SK-N-SH (cell line): ENCODE measurements at regions not wholly inside any gene's neighbourhood (a gene's known extent, or its start where the extent isn't known, plus 50 kb on each side); places are given as distances from the start of the nearest gene placed in this dataset.

Source experiments
- CTCF ChIA-PET: fragments of 300-600, 350-600 bp; formaldehyde crosslinking; extraction: SDS; loops from one replicate; lab custom pipeline; 2021; lab: Yijun Ruan, JAX
- POLR2A ChIA-PET: fragments of 350-600 bp; sonication (Branson Sonifier 250); formaldehyde crosslinking; extraction: SDS; loops from one replicate; lab custom pipeline; 2020; ENCODE audit warnings: antibody characterized with exemption, inconsistent platforms; lab: Yijun Ruan, JAX
- DNase-seq: peaks from one replicate; pipeline ENCODE4 v3.0.0; 2012
- H2AFZ ChIP-seq: fragments of 200-600 bp; sonication (generic); 2 replicates; pipeline ENCODE4 v1.8.1; 2016; ENCODE audit warnings: antibody characterized with exemption, mild to moderate bottlenecking, low read depth
- H3F3A ChIP-seq: fragments of 200-600 bp; sonication (generic); replicated peaks from 2 replicates; pipeline ENCODE3; 2016; ENCODE audit warnings: antibody characterized with exemption, mild to moderate bottlenecking; ENCODE audit not compliant: insufficient read depth
- H3K27ac ChIP-seq, 2 experiments: fragments of 200-500 bp in 1 of 2; fragments of 200-600 bp in 1 of 2; sonication (Bioruptor generic) in 1 of 2; sonication (generic), shearing (Covaris generic) in 1 of 2; 2 replicates each; pipeline versions ENCODE4 v1.5.1 to v1.6.1; 2014 to 2016; ENCODE audit warnings: low read depth in 2 of 2, inconsistent platforms in 1 of 2, low read length in 1 of 2, mild to moderate bottlenecking in 1 of 2, mixed read lengths in 1 of 2
- H3K27me3 ChIP-seq: fragments of 200-600 bp; sonication (generic), shearing (Covaris generic); 2 replicates; pipeline ENCODE4 v1.6.1; 2016; ENCODE audit warnings: mixed run types; ENCODE audit not compliant: insufficient read depth
- H3K36me3 ChIP-seq, 2 experiments: fragments of 200-500 bp in 1 of 2; fragments of 200-600 bp in 1 of 2; sonication (Bioruptor generic) in 1 of 2; sonication (generic) in 1 of 2; replicated peaks in 1 of 2; 2 replicates each; pipeline versions ENCODE3 to v1.5.1; 2014 to 2016; ENCODE audit warnings: low read length in 1 of 2, mild to moderate bottlenecking in 1 of 2; ENCODE audit not compliant: insufficient read depth in 2 of 2, control insufficient read depth in 1 of 2
- H3K4me1 ChIP-seq, 2 experiments: fragments of 200-500 bp in 1 of 2; fragments of 200-600 bp in 1 of 2; sonication (Bioruptor generic) in 1 of 2; sonication (generic), shearing (Covaris generic) in 1 of 2; 2 replicates each; pipeline versions ENCODE4 v1.5.1 to v1.6.1; 2014 to 2016; ENCODE audit warnings: low read depth in 1 of 2, low read length in 1 of 2, mixed run types in 1 of 2; ENCODE audit not compliant: insufficient read depth in 2 of 2, control insufficient read depth in 1 of 2
- H3K4me2 ChIP-seq: fragments of 200-600 bp; sonication (generic), shearing (Covaris generic); 2 replicates; pipeline ENCODE4 v1.6.1; 2017; ENCODE audit warnings: mixed run types
- H3K4me3 ChIP-seq, 2 experiments: fragments of 200-500 bp in 1 of 2; fragments of 200-600 bp in 1 of 2; sonication (Bioruptor generic) in 1 of 2; sonication (generic), shearing (Covaris generic) in 1 of 2; 2 replicates each; pipeline versions ENCODE4 v1.5.1 to v1.8.1; 2014 to 2016; ENCODE audit warnings: low read depth in 2 of 2, inconsistent platforms in 1 of 2, low read length in 1 of 2, mild to moderate bottlenecking in 1 of 2, mixed read lengths in 1 of 2, moderate library complexity in 1 of 2
- H3K79me2 ChIP-seq: fragments of 200-600 bp; sonication (generic); 2 replicates; pipeline ENCODE4 v1.8.1; 2017; ENCODE audit warnings: mild to moderate bottlenecking; ENCODE audit not compliant: insufficient read depth
- H3K9ac ChIP-seq: fragments of 200-600 bp; sonication (generic); 2 replicates; pipeline ENCODE4 v1.6.1; 2017; ENCODE audit warnings: mixed run types
- H3K9me2 ChIP-seq: fragments of 200-600 bp; sonication (generic); 2 replicates; pipeline ENCODE4 v1.6.1; 2017; ENCODE audit warnings: mixed run types
- H3K9me3 ChIP-seq: fragments of 200-600 bp; sonication (generic); 2 replicates; pipeline ENCODE4 v1.6.1; 2017; ENCODE audit warnings: mixed run types, mild to moderate bottlenecking, moderate library complexity
- H4K20me1 ChIP-seq: fragments of 200-600 bp; sonication (generic); 2 replicates; pipeline ENCODE4 v1.6.1; 2017; ENCODE audit warnings: mild to moderate bottlenecking, mixed run types; ENCODE audit not compliant: insufficient read depth
- GABPA ChIP-seq: IDR thresholded peaks from 2 replicates; pipeline ENCODE4 v1.4.0; 2012; ENCODE audit warnings: low read depth, mild to moderate bottlenecking
- GATA2 ChIP-seq: sonication (generic); formaldehyde crosslinking; IDR thresholded peaks from 2 replicates; pipeline ENCODE4 v1.5.0; 2020; ENCODE audit warnings: mild to moderate bottlenecking, missing genetic modification reagents
- MEF2A ChIP-seq: IDR thresholded peaks from 2 replicates; pipeline ENCODE4 v1.4.0; 2012; ENCODE audit warnings: low read depth, borderline replicate concordance
- NFIC ChIP-seq: IDR thresholded peaks from 2 replicates; pipeline ENCODE4 v1.4.0; 2012; ENCODE audit warnings: borderline replicate concordance
- RFX5 ChIP-seq: IDR thresholded peaks from 2 replicates; pipeline ENCODE4 v1.6.1; 2012; ENCODE audit warnings: mild to moderate bottlenecking, improper control_type of control experiment, low read length
- RXRA ChIP-seq: IDR thresholded peaks from 2 replicates; pipeline ENCODE4 v1.4.0; 2012; ENCODE audit warnings: low read depth, mild to moderate bottlenecking, borderline replicate concordance
- SIN3A ChIP-seq: IDR thresholded peaks from 2 replicates; pipeline ENCODE4 v1.6.1; 2012; ENCODE audit warnings: low read depth, mild to moderate bottlenecking, low read length, moderate library complexity, borderline replicate concordance
- SMC3 ChIP-seq: IDR thresholded peaks from 2 replicates; pipeline ENCODE4 v1.6.1; 2012; ENCODE audit warnings: low read depth, low read length, improper control_type of control experiment
- YY1 ChIP-seq: IDR thresholded peaks from 2 replicates; pipeline ENCODE4 v1.4.0; 2012; ENCODE audit warnings: low read depth, mild to moderate bottlenecking
- WGBS: methylation state at CpG from one replicate; pipeline ENCODE4 v1.1.6; 2017; ENCODE audit warnings: low lambda C conversion rate; 5-methylcytosine and 5-hydroxymethylcytosine counted together
- TF ChIP-seq, protein P1 (sequence below): fragments of 200-600 bp; sonication (generic); IDR thresholded peaks from 2 replicates; pipeline ENCODE4 v1.6.1; 2017; ENCODE audit warnings: antibody characterized with exemption, mild to moderate bottlenecking, moderate library complexity
- TF ChIP-seq, protein P2 (sequence below): IDR thresholded peaks from 2 replicates; pipeline ENCODE4 v1.4.0; 2012; ENCODE audit warnings: low read depth, borderline replicate concordance
- TF ChIP-seq, protein P3 (sequence below): IDR thresholded peaks from 2 replicates; pipeline ENCODE4 v1.6.1; 2012; ENCODE audit warnings: mild to moderate bottlenecking, low read depth, low read length, moderate library complexity

DNA sequence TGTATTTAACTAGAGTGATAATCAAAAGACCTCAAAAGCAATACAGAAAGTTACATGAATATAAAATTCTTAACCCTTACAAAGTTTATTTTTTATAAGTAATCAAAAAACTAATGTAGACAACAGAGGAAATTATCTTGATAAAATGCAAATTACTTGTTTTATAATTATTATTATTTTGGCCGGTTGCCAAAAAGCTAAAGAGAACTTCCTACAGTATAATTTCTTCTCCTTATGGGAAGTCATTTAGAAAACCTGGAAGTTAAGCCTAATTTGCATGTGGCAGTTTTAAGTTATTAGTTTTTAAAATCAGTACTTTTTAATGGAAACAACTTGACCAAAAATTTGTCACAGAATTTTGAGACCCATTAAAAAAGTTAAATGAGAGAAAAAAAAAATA, 621.3 kb upstream of the PCDH10 start:
- no peak overlapping the region for H3K4me2 ChIP-seq
- no peak for DNase-seq
- POLR2A ChIA-PET: no interaction called here
- H3K27ac ChIP-seq: no peak overlapping the region
- no peak overlapping the region for H3K9ac ChIP-seq
- no peaks in the 10 kb centered on the region for H3F3A ChIP-seq
- no peaks in the 10 kb centered on the region for H4K20me1 ChIP-seq
- no peaks in the 10 kb centered on the region for H3K9me2 ChIP-seq
- no peak overlapping the region for H2AFZ ChIP-seq
- CTCF ChIA-PET: no interaction called here
- H3K4me3 ChIP-seq: no peak overlapping the region
- no peaks in the 10 kb centered on the region for H3K36me3 ChIP-seq
- WGBS: 18% methylated on average over 1 of the region's 1 CpG
- H3K4me1 ChIP-seq: no peaks in the 10 kb centered on the region; a peak in 1 of 4 replicates
- H3K27me3 ChIP-seq: no peaks in the 10 kb centered on the region
- H3K79me2 ChIP-seq: no peaks in the 10 kb centered on the region
- TF ChIP-seq, protein P1, sequence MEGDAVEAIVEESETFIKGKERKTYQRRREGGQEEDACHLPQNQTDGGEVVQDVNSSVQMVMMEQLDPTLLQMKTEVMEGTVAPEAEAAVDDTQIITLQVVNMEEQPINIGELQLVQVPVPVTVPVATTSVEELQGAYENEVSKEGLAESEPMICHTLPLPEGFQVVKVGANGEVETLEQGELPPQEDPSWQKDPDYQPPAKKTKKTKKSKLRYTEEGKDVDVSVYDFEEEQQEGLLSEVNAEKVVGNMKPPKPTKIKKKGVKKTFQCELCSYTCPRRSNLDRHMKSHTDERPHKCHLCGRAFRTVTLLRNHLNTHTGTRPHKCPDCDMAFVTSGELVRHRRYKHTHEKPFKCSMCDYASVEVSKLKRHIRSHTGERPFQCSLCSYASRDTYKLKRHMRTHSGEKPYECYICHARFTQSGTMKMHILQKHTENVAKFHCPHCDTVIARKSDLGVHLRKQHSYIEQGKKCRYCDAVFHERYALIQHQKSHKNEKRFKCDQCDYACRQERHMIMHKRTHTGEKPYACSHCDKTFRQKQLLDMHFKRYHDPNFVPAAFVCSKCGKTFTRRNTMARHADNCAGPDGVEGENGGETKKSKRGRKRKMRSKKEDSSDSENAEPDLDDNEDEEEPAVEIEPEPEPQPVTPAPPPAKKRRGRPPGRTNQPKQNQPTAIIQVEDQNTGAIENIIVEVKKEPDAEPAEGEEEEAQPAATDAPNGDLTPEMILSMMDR: no peak
- no peak for TF ChIP-seq RFX5
- no peaks in the 10 kb centered on the region; the same call in 1 of the 2 replicates for H3K9me3 ChIP-seq

DNA sequence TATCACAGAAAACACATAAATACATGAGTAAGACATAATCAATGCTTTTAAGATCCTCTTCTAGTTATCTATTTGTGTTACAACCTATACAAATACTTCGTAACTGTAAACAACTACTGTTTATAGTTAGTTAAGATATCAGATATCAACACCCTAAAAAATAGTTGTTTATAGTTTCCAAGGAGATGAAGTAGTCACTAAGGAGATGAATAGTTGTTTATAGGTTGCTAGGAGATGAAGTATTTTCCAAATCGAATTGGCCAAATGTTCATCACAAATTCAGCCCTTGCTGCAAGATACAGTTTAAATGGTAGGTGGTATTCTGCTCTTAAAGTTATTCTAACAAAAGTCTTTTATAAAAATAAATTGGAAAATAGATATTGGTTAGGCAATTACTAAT, 618.2 kb upstream of the PCDH10 start:
- ChIA-PET POLR2A (no interaction called here), CTCF (no interaction called here)

DNA sequence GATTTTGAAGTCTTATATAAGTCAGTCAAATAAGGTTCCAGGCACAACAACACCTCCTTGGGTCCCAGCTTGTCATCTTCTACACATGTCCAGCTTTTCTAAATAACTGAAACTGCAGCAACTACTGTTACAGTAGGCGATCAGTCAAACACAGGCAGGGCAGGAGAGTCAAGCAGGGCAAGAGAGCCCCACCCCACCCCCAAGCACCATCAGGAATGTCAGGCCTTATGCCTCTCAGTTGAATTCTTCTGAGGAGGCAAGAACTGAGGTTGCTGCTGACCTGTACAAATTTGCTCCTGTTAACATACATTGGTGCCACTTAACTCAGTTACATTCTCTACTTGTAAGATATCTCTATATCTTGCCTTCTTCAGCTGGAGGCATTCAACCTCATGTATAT, 608.8 kb upstream of the PCDH10 start:
- Histone ChIP-seq H3K4me3 (no peak overlapping the region), H3K79me2 (no peaks in the 10 kb centered on the region), H3F3A (no peaks in the 10 kb centered on the region), H3K9me3 (no peaks in the 10 kb centered on the region), H3K4me2 (no peak overlapping the region), H3K36me3 (no peaks in the 10 kb centered on the region), H3K27me3 (no peaks in the 10 kb centered on the region), H3K27ac (no peak overlapping the region), H4K20me1 (no peaks in the 10 kb centered on the region), H3K9me2 (no peaks in the 10 kb centered on the region), H3K9ac (no peak overlapping the region), H2AFZ (no peak overlapping the region), H3K4me1 (no peaks in the 10 kb centered on the region)
- POLR2A ChIA-PET: no interaction called here
- WGBS: 0% methylated on average over 1 of the region's 1 CpG
- CTCF ChIA-PET: no interaction called here
- DNase-seq: no peak
- no peak for TF ChIP-seq SMC3
- no peak for TF ChIP-seq NFIC
- TF ChIP-seq RXRA: no peak
- no peak for TF ChIP-seq SIN3A
- TF ChIP-seq YY1: no peak
- TF ChIP-seq, protein P2, sequence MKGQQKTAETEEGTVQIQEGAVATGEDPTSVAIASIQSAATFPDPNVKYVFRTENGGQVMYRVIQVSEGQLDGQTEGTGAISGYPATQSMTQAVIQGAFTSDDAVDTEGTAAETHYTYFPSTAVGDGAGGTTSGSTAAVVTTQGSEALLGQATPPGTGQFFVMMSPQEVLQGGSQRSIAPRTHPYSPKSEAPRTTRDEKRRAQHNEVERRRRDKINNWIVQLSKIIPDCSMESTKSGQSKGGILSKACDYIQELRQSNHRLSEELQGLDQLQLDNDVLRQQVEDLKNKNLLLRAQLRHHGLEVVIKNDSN: no peak
- TF ChIP-seq, protein P3, sequence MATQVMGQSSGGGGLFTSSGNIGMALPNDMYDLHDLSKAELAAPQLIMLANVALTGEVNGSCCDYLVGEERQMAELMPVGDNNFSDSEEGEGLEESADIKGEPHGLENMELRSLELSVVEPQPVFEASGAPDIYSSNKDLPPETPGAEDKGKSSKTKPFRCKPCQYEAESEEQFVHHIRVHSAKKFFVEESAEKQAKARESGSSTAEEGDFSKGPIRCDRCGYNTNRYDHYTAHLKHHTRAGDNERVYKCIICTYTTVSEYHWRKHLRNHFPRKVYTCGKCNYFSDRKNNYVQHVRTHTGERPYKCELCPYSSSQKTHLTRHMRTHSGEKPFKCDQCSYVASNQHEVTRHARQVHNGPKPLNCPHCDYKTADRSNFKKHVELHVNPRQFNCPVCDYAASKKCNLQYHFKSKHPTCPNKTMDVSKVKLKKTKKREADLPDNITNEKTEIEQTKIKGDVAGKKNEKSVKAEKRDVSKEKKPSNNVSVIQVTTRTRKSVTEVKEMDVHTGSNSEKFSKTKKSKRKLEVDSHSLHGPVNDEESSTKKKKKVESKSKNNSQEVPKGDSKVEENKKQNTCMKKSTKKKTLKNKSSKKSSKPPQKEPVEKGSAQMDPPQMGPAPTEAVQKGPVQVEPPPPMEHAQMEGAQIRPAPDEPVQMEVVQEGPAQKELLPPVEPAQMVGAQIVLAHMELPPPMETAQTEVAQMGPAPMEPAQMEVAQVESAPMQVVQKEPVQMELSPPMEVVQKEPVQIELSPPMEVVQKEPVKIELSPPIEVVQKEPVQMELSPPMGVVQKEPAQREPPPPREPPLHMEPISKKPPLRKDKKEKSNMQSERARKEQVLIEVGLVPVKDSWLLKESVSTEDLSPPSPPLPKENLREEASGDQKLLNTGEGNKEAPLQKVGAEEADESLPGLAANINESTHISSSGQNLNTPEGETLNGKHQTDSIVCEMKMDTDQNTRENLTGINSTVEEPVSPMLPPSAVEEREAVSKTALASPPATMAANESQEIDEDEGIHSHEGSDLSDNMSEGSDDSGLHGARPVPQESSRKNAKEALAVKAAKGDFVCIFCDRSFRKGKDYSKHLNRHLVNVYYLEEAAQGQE: no peak
- TF ChIP-seq GABPA: no peak

More for the DNA sequence above, 618.2 kb upstream of the PCDH10 start:
- WGBS: 3% methylated on average over 2 of the region's 2 CpGs
- H3K9me3 ChIP-seq: no peaks in the 10 kb centered on the region; the same call in 1 of the 2 replicates
- H3K4me2 ChIP-seq: no peak overlapping the region
- DNase-seq: no peak
- H3K27me3 ChIP-seq: no peaks in the 10 kb centered on the region
- no peak overlapping the region for H3K27ac ChIP-seq
- no peaks in the 10 kb centered on the region for H3K79me2 ChIP-seq
- no peak for TF ChIP-seq GATA2 (CRISPR knock-in tag)
- TF ChIP-seq MEF2A: no peak
- TF ChIP-seq, protein P1: no peak
- no peak for TF ChIP-seq NFIC
- H3K9ac ChIP-seq: no peak overlapping the region
- H3K4me3 ChIP-seq: no peak overlapping the region
- H3K4me1 ChIP-seq: no peaks in the 10 kb centered on the region; a peak in 1 of 4 replicates
- H3K9me2 ChIP-seq: no peaks in the 10 kb centered on the region
- no peak overlapping the region for H2AFZ ChIP-seq
- H3F3A ChIP-seq: no peaks in the 10 kb centered on the region
- H3K36me3 ChIP-seq: no peaks in the 10 kb centered on the region
- H4K20me1 ChIP-seq: no peaks in the 10 kb centered on the region
